OCI-LY1 (cell line): ENCODE measurements at regions not wholly inside any gene's neighbourhood (a gene's known extent, or its start where the extent isn't known, plus 50 kb on each side); places are given as distances from the start of the nearest gene placed in this dataset.

Experiments
- H2AFZ ChIP-seq: fragments of 200-600 bp; sonication (generic), shearing (Covaris generic); 2 replicates; pipeline ENCODE4 v1.6.0; 2014; ENCODE audit warnings: antibody characterized with exemption, mild to moderate bottlenecking, low read length
- H3F3A ChIP-seq: fragments of 200-600 bp; sonication (generic), shearing (Covaris generic); 2 replicates; pipeline ENCODE4 v1.6.0; 2014; ENCODE audit warnings: mild to moderate bottlenecking, antibody characterized with exemption, low read length, moderate library complexity; ENCODE audit not compliant: insufficient read depth
- H3K27ac ChIP-seq: fragments of 200-600 bp; sonication (generic); 2 replicates; pipeline ENCODE4 v1.5.1; 2014; ENCODE audit warnings: low read length, mixed run types, mild to moderate bottlenecking, low read depth; ENCODE audit not compliant: poor library complexity, severe bottlenecking
- H3K27me3 ChIP-seq: fragments of 200-600 bp; sonication (generic); 2 replicates; pipeline ENCODE4 v1.6.0; 2014; ENCODE audit warnings: antibody characterized with exemption, mild to moderate bottlenecking, low read length, moderate library complexity; ENCODE audit not compliant: insufficient read depth
- H3K36me3 ChIP-seq: fragments of 200-600 bp; sonication (generic); 2 replicates; pipeline ENCODE4 v1.6.1; 2014; ENCODE audit warnings: mild to moderate bottlenecking, antibody characterized with exemption, low read length, moderate library complexity, mixed read lengths; ENCODE audit not compliant: insufficient read depth
- H3K4me1 ChIP-seq: fragments of 200-600 bp; sonication (generic); 2 replicates; pipeline ENCODE4 v1.5.1; 2014; ENCODE audit warnings: mild to moderate bottlenecking, low read length, moderate library complexity; ENCODE audit not compliant: insufficient read depth, severe bottlenecking
- H3K4me2 ChIP-seq: fragments of 200-600 bp; sonication (generic), shearing (Covaris generic); 2 replicates; pipeline ENCODE4 v1.6.1; 2014; ENCODE audit warnings: low read length
- H3K4me3 ChIP-seq: fragments of 200-600 bp; sonication (generic); 2 replicates; pipeline ENCODE4 v1.5.1; 2014; ENCODE audit warnings: low read length, low read depth, mild to moderate bottlenecking, mixed read lengths; ENCODE audit not compliant: poor library complexity, severe bottlenecking
- H3K79me2 ChIP-seq: fragments of 200-600 bp; shearing (Covaris generic); 2 replicates; pipeline ENCODE4 v1.6.1; 2016; ENCODE audit warnings: mixed run types, low read length, mixed read lengths; ENCODE audit not compliant: insufficient read depth
- H3K9ac ChIP-seq: fragments of 200-600 bp; sonication (generic), shearing (Covaris generic); 2 replicates; pipeline ENCODE4 v1.6.1; 2014; ENCODE audit warnings: mild to moderate bottlenecking, low read length, mixed read lengths
- H3K9me2 ChIP-seq: fragments of 200-600 bp; sonication (generic), shearing (Covaris generic); 2 replicates; pipeline ENCODE4 v1.6.1; 2014; ENCODE audit warnings: low read depth, mild to moderate bottlenecking, low read length, mixed read lengths
- H3K9me3 ChIP-seq: fragments of 200-600 bp; shearing (Covaris generic); 2 replicates; pipeline ENCODE4 v1.6.1; 2014; ENCODE audit warnings: low read length, mixed read lengths
- H4K20me1 ChIP-seq: fragments of 200-600 bp; sonication (generic), shearing (Covaris generic); 2 replicates; pipeline ENCODE4 v1.6.0; 2016; ENCODE audit warnings: mild to moderate bottlenecking, low read length; ENCODE audit not compliant: insufficient read depth
- CTCF ChIP-seq: fragments of 200-600 bp; sonication (generic), shearing (Covaris generic); IDR thresholded peaks from 2 replicates; pipeline ENCODE4 v1.5.1; 2017; ENCODE audit warnings: mild to moderate bottlenecking, antibody characterized with exemption, low read length, moderate library complexity, mixed read lengths
- EZH2 ChIP-seq: fragments of 200-600 bp; sonication (generic), shearing (Covaris generic); IDR thresholded peaks from 2 replicates; pipeline ENCODE4 v1.8.0; 2017; ENCODE audit warnings: borderline replicate concordance, mixed run types, mild to moderate bottlenecking, antibody characterized with exemption, low read length, moderate library complexity, mixed read lengths

- no peaks in the 10 kb centered on the region for H3K4me1 ChIP-seq
- peaks cover 5% of the 10 kb centered on the region for H3K27me3 ChIP-seq
- no peaks in the 10 kb centered on the region for H3K9me2 ChIP-seq
- H3K27ac ChIP-seq: no peak overlapping the region
- TF ChIP-seq EZH2 (no peak), CTCF (no peak)
- H3K36me3 ChIP-seq: no peaks in the 10 kb centered on the region
- no peaks in the 10 kb centered on the region for H3K9me3 ChIP-seq
- no peaks in the 10 kb centered on the region for H4K20me1 ChIP-seq
- no peaks in the 10 kb centered on the region for H3K79me2 ChIP-seq
- H3K4me3 ChIP-seq: no peak overlapping the region
- H3K4me2 ChIP-seq: no peak overlapping the region
- H3K9ac ChIP-seq: no peak overlapping the region
- H3F3A ChIP-seq: no peaks in the 10 kb centered on the region
- no peak overlapping the region for H2AFZ ChIP-seq
Observed at GRCh38 chr1:4146614-4147013, 246.5 kb upstream of the C1orf174 start.

GRCh38 chr1:4147509-4147908, 247.4 kb upstream of the C1orf174 start:
- Histone ChIP-seq H3K9ac (no peak overlapping the region), H3K9me3 (no peaks in the 10 kb centered on the region), H3K27me3 (peaks cover 5% of the 10 kb centered on the region), H3K4me2 (no peak overlapping the region), H3F3A (no peaks in the 10 kb centered on the region), H3K4me3 (no peak overlapping the region), H3K27ac (no peak overlapping the region), H3K4me1 (no peaks in the 10 kb centered on the region), H3K36me3 (no peaks in the 10 kb centered on the region), H3K9me2 (no peaks in the 10 kb centered on the region), H2AFZ (no peak overlapping the region), H3K79me2 (no peaks in the 10 kb centered on the region), H4K20me1 (no peaks in the 10 kb centered on the region)
- TF ChIP-seq CTCF (no peak), EZH2 (no peak)

- H4K20me1 ChIP-seq: no peaks in the 10 kb centered on the region
- no peak overlapping the region for H2AFZ ChIP-seq
- TF ChIP-seq EZH2: no peak
- no peak for TF ChIP-seq CTCF
- H3K9ac ChIP-seq: no peak overlapping the region
- peaks cover 5% of the 10 kb centered on the region for H3K27me3 ChIP-seq
- H3F3A ChIP-seq: no peaks in the 10 kb centered on the region
- H3K9me3 ChIP-seq: no peaks in the 10 kb centered on the region
- H3K9me2 ChIP-seq: no peaks in the 10 kb centered on the region
- H3K27ac ChIP-seq: no peak overlapping the region
- H3K36me3 ChIP-seq: no peaks in the 10 kb centered on the region
- H3K4me2 ChIP-seq: no peak overlapping the region
- no peaks in the 10 kb centered on the region for H3K4me1 ChIP-seq
- no peaks in the 10 kb centered on the region for H3K79me2 ChIP-seq
- H3K4me3 ChIP-seq: no peak overlapping the region
Observed at GRCh38 chr1:4149281-4149680, 249.2 kb upstream of the C1orf174 start.
